H1 (cell line): ENCODE measurements at regions not wholly inside any gene's neighbourhood (a gene's known extent, or its start where the extent isn't known, plus 50 kb on each side); places are given as distances from the start of the nearest gene placed in this dataset.

Experiments
- HDAC6 ChIP-seq: IDR thresholded peaks from one replicate; pipeline ENCODE4 v1.7.1; 2012; ENCODE audit warnings: low read depth, mild to moderate bottlenecking, inconsistent platforms, low read length, moderate library complexity
- RAD21 ChIP-seq, 2 experiments: IDR thresholded peaks in 1 of 2; conservative IDR thresholded peaks in 1 of 2; 2 replicates each; pipeline ENCODE4 v1.6.1; 2011; ENCODE audit warnings: low read depth in 2 of 2, low read length in 2 of 2, improper control_type of control experiment in 1 of 2, inconsistent platforms in 1 of 2, mild to moderate bottlenecking in 1 of 2, moderate library complexity in 1 of 2

DNA sequence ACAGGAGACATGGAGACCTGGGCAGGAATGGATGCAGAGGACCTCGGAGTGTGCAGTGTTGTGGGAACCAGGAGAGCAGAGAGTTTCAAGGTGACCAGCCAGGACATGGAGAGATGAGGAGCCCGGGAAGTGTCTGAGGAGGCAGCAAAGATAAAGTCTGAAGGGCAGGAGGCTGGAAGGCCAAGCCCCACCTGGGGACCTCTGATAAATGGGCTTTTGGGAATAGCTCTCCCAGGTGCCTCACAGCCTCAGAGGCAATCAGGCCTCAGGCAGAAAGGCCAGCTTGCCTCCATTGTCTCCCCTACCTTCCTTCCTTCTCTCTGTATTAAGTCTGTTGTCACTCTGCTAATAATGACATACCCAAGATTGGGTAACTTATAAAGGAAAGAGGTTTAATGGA lies 97.5 kb upstream of the TPM1 start:
- TF ChIP-seq HDAC6: no peak
- no peak for TF ChIP-seq RAD21 (IDR thresholded peaks at IDR 0.05 in 1 of 2, conservative IDR thresholded peaks at IDR 0.05 in 1 of 2; ENCODE audit: low read depth in 2 of 2, low read length in 2 of 2)
